AG09319 (cell line): ENCODE measurements at regions not wholly inside any gene's neighbourhood (a gene's known extent, or its start where the extent isn't known, plus 50 kb on each side); places are given as distances from the start of the nearest gene placed in this dataset.
"Not testable (repeated sequence)": the region's sequence is repeated elsewhere in the genome, so short reads cannot be mapped to it uniquely, and the experiment has no call there.

Source experiments
- DNase-seq: peaks from one replicate; pipeline ENCODE4 v3.0.0-alpha.2; 2010; ENCODE audit warnings: low read depth; ENCODE audit errors: extremely low read depth
- TF ChIP-seq, protein P1 (sequence below): IDR thresholded peaks from 2 replicates; pipeline ENCODE4 v1.5.1; 2011; ENCODE audit warnings: low read depth, mild to moderate bottlenecking, inconsistent platforms, low read length, moderate library complexity

DNA sequence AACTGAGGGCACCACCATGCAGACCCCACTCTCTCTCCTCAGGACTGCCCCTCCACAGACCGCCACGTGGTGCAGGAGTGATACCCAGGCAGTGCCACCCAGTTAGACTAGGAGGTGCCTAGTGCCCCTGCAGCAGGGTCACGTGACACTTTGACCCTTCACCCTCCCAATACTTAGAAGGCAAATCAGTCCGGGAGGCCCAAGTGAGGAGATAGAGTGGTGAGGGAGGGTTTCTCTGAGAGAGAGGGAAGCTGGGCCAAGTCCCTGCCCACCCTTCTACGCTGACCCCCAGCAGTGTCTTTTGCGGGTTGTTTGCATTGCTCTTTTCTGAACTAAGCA, 84.6 kb downstream of the BUD13 start:
- TF ChIP-seq, protein P1, sequence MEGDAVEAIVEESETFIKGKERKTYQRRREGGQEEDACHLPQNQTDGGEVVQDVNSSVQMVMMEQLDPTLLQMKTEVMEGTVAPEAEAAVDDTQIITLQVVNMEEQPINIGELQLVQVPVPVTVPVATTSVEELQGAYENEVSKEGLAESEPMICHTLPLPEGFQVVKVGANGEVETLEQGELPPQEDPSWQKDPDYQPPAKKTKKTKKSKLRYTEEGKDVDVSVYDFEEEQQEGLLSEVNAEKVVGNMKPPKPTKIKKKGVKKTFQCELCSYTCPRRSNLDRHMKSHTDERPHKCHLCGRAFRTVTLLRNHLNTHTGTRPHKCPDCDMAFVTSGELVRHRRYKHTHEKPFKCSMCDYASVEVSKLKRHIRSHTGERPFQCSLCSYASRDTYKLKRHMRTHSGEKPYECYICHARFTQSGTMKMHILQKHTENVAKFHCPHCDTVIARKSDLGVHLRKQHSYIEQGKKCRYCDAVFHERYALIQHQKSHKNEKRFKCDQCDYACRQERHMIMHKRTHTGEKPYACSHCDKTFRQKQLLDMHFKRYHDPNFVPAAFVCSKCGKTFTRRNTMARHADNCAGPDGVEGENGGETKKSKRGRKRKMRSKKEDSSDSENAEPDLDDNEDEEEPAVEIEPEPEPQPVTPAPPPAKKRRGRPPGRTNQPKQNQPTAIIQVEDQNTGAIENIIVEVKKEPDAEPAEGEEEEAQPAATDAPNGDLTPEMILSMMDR: no peak
- DNase-seq: no peak

DNA sequence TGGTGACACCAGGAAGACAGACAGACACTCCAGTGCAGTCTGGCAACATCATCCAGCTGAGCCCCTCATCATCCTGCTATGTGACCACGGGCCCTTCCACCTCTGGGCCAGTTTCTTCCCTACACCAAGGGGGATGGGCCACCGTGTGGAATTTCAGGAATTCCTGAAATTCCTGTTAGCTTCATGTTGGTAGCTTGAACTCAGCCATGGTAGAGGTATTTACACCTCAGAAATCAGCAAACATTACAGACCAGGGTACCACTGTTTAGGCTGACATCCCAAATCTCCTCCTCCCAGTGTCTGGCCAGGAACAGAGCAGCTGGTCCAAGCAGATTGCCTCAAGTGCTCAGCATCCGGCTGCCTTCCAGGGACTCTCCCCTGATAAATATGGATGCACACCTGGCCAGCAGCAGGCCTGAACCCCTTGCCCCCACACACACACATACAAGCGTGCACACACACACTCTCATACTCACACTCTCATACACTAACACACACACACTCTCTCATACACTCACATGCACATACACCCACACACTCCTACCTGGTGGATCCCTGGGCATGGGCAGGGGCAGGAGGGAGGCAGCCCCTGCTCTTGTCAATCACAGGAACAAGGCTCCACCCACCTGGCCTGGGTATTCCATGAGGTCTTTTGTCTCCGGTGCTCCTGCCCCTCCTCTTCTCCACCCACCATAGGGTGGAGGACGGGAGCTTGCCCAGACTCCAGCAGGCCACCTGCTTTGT, 85.2 kb downstream of the BUD13 start:
- DNase-seq: no peak
- TF ChIP-seq, protein P1: no peak

DNA sequence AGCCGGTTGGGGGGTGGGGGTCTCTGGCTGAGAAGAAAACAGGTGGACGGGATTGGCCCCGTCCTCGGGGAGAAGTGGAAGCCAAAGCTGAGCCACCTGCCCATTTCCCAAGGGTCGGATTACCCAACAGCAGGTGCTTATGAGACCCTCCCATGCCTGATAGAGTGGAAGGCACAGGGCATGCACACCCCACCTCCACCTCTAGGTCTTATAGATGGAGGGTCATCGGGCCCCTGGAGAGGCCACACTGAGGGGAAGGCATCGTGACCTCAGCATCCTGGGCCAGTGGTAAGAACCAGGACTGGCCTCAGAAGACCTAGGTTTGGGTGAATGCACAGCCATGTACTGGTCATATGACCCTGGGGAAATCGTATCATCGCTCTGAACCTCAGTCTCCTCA, 85.9 kb downstream of the BUD13 start:
- DNase-seq: no peak

DNA sequence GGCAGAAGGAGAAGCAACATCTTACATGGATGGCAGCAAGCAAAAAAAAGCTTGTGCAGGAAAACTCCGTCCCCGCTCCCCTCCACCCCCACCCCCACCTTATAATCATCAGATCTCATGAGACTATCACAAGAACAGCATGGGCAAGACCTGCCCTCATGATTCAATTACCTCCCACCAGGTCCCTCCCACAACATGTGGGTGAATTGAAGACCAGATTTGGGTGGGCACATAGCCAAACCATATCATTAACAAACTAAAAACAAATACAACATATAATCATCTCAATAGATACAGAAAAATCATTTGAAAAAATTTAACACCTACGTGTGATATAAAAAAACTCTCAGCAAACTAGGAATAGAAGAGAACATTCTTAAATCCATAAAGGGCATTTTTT, 88.8 kb downstream of the BUD13 start:
- DNase-seq: no peak
- TF ChIP-seq, protein P1: no peak

More for the DNA sequence above, 85.9 kb downstream of the BUD13 start:
- TF ChIP-seq, protein P1: no peak

DNA sequence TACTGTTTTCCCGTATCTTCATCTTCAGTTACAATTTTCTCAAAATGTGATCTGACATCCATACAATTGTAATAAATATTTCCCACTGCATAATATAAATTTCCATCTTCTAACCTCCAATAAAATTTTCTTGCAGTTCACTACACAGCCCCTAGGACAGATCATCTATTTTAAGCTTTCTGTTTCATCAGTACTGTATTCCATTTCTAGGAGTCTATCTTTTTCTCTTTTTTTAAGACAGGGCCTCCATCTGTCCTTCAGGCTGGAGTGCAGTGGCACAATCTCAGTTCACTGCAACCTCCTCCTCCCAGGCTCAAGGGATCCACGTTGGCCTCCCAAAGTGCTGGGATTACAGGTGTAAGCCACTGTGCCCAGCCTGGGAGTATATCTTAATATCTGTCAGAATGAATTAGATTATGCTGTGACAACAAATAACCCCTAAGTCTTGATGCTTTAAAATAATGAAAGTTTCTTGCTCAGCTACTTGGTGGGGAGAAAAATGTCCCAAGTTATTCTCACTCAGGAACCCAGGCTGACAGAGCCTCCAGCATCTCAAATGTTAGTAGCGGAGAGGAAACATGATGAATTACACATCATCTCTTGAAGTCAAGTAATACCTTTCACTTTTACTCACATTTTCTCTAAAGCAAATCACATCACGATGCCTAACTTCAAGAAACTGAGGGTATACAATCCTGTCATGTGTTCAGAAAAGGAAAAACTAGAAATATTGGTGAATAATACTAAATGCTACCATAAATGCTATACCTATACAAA, 92.2 kb downstream of the BUD13 start:
- DNase-seq: no peak

DNA sequence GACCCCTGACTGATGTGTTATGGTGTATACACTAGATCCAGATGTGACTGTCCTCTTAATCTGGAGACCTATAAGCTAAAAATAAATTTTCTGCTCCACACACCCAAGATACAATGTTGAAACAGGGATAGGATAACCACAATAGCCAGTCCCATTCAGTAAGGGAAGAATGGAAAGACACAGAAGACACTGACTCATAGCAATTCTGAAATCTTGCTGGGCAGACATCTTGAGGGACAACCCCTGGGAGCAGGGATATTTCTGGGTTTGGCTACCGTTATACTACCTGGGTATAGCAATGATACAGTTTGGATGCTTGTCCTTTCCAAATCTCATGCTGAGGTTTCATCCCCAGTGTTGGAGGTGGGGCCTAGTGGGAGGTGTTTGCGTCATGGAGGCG, 93.9 kb downstream of the BUD13 start:
- DNase-seq: no peak
- TF ChIP-seq, protein P1: no peak

More for the DNA sequence above, 92.2 kb downstream of the BUD13 start:
- TF ChIP-seq, protein P1: no peak

DNA sequence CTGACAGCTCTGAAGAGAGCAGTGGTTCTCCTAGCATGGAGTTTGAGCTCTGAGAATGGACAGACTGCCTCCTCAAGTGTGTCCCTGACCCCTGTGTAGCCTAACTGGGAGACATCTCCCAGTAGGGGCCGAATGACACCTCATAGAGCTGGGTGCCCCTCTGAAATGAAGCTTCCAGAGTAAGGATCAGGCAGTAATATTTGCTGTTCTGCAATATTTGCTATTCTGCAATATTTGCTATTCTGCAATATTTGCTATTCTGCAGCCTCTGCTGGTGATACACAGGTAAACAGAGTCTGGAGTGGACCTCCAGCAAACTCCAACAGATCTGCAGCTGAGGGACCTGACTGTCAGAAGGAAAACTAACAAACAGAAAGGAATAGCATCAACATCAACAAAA, 105.5 kb downstream of the BUD13 start:
- DNase-seq: not testable (repeated sequence)

DNA sequence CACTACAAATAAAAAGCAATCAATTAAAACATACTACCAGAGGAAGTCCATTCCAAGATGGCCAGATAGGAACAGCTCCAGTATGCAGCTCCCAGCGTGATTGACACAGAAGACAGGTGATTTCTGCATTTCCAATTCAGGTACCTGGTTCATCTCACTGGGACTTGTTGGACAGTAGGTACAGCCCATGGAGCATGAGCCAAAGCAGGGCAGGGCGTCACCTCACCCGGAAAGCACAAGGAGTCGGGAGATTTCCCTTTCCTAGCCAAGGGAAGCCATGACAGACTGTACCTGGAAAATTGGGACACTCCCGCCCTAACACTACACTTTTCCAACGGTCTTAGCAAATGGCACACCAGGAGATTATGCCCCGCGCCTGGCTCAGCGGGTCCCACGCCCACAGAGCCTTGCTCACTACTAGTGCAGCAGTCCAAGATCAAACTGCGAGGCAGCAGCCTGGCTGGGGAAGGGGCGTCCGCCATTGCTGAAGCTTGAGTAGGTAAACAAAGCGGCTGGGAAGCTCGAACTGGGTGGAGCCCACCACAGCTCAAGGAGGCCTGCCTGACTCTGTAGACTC, 106.0 kb downstream of the BUD13 start:
- not testable (repeated sequence) for DNase-seq
